H1 (cell line): ENCODE measurements at regions not wholly inside any gene's neighbourhood (a gene's known extent, or its start where the extent isn't known, plus 50 kb on each side); places are given as distances from the start of the nearest gene placed in this dataset.

Source experiments
- CTCF ChIA-PET: fragments of 300-600 bp; sonication (Branson Sonifier 250); formaldehyde crosslinking; loops from one replicate; lab custom pipeline; 2021; ENCODE audit not compliant: partially characterized antibody; lab: Charles Lee
- POLR2A ChIA-PET: fragments of 300-600 bp; sonication (Branson Sonifier 250); formaldehyde crosslinking; loops from one replicate; lab custom pipeline; 2021; ENCODE audit warnings: inconsistent platforms; ENCODE audit not compliant: partially characterized antibody; lab: Charles Lee
- DNase-seq, 2 experiments: peaks; one replicate each; pipeline versions ENCODE4 v3.0.0 to v3.0.0-alpha.2; 2010 to 2022; ENCODE audit warnings: low spot score in 2 of 2, low read depth in 1 of 2, mixed read lengths in 1 of 2
- FAIRE-seq: peaks from 2 replicates; lab custom pipeline; 2011; peaks lifted over from hg19 to GRCh38; lab: Jason Lieb, UNC
- H2AFZ ChIP-seq: 2 replicates; pipeline ENCODE4 v1.8.1; 2012; ENCODE audit warnings: low read length, inconsistent platforms
- H2AK5ac ChIP-seq: 2 replicates; pipeline ENCODE4 v1.6.1; 2013; ENCODE audit warnings: low read depth, low read length
- H2BK120ac ChIP-seq: replicated peaks from 2 replicates; pipeline ENCODE3; 2013; ENCODE audit warnings: low read depth, low read length, inconsistent platforms
- H2BK12ac ChIP-seq: 2 replicates; pipeline ENCODE4 v1.6.1; 2013; ENCODE audit warnings: low read depth, low read length
- H2BK15ac ChIP-seq: 2 replicates; pipeline ENCODE4 v1.6.1; 2013; ENCODE audit warnings: low read length
- H2BK20ac ChIP-seq: 2 replicates; pipeline ENCODE4 v1.6.1; 2013; ENCODE audit warnings: low read length
- H2BK5ac ChIP-seq: 2 replicates; pipeline ENCODE4 v1.6.1; 2013; ENCODE audit warnings: low read depth, low read length
- H3K14ac ChIP-seq: 2 replicates; pipeline ENCODE4 v1.6.1; 2013; ENCODE audit warnings: inconsistent platforms; ENCODE audit not compliant: insufficient read length
- H3K18ac ChIP-seq: 2 replicates; pipeline ENCODE4 v1.6.1; 2013; ENCODE audit warnings: low read length; ENCODE audit errors: extremely low read depth
- H3K23ac ChIP-seq: 2 replicates; pipeline ENCODE4 v1.6.1; 2013; ENCODE audit warnings: inconsistent platforms; ENCODE audit not compliant: insufficient read length
- H3K23me2 ChIP-seq: 2 replicates; pipeline ENCODE4 v1.6.1; 2013; ENCODE audit warnings: low read depth, low read length
- H3K27ac ChIP-seq: 2 replicates; pipeline ENCODE4 v1.6.1; 2011; ENCODE audit warnings: low read depth, low read length, inconsistent platforms
- H3K27me3 ChIP-seq, 4 experiments: replicated peaks in 1 of 4; 1 replicate in 1 of 4; 2 replicates in 3 of 4; pipeline versions ENCODE4 v1.6.1 to v1.8.1; 2011 to 2013; ENCODE audit warnings: low read length in 3 of 4, mild to moderate bottlenecking in 3 of 4, inconsistent platforms in 2 of 4, mixed read lengths in 2 of 4, moderate library complexity in 1 of 4; ENCODE audit not compliant: control insufficient read depth in 3 of 4, insufficient read depth in 3 of 4; ENCODE audit errors: extremely low read depth in 1 of 4
- H3K36me3 ChIP-seq, 4 experiments: 2 replicates each; pipeline versions ENCODE4 v1.6.1 to v1.8.1; 2011 to 2013; ENCODE audit warnings: mild to moderate bottlenecking in 4 of 4, low read length in 3 of 4, moderate library complexity in 2 of 4, control low read depth in 1 of 4, inconsistent platforms in 1 of 4; ENCODE audit not compliant: insufficient read depth in 4 of 4, control insufficient read depth in 2 of 4
- H3K4ac ChIP-seq: replicated peaks from 2 replicates; pipeline ENCODE3; 2013; ENCODE audit warnings: low read length, low read depth, mixed read lengths, inconsistent platforms; ENCODE audit not compliant: insufficient read length
- H3K4me1 ChIP-seq, 4 experiments: replicated peaks in 1 of 4; 1 replicate in 1 of 4; 2 replicates in 3 of 4; pipeline versions ENCODE4 v1.6.1 to v1.8.1; 2011 to 2013; ENCODE audit warnings: low read length in 3 of 4, inconsistent platforms in 2 of 4, mixed read lengths in 1 of 4; ENCODE audit not compliant: insufficient read depth in 4 of 4, control insufficient read depth in 3 of 4
- H3K4me2 ChIP-seq, 2 experiments: 2 replicates each; pipeline versions ENCODE4 v1.6.1 to v1.8.1; 2011 to 2013; ENCODE audit warnings: low read depth in 2 of 2, low read length in 2 of 2, control low read depth in 1 of 2, inconsistent platforms in 1 of 2, mild to moderate bottlenecking in 1 of 2; ENCODE audit not compliant: insufficient read depth in 1 of 2
- H3K4me3 ChIP-seq, 4 experiments: fragments of 200-600, 300-600 bp in 1 of 4; sonication (generic), shearing (Covaris generic), sonication (Bioruptor Twin) in 1 of 4; 2 replicates each; pipeline versions ENCODE4 v1.5.1 to v1.8.1; 2011 to 2016; ENCODE audit warnings: low read length in 4 of 4, low read depth in 3 of 4, control low read depth in 2 of 4, inconsistent platforms in 2 of 4, mild to moderate bottlenecking in 2 of 4, mixed read lengths in 1 of 4, moderate library complexity in 1 of 4; ENCODE audit not compliant: insufficient read depth in 2 of 4; ENCODE audit errors: extremely low read depth in 1 of 4
- H3K56ac ChIP-seq: replicated peaks from 2 replicates; pipeline ENCODE3; 2013; ENCODE audit warnings: low read depth, mild to moderate bottlenecking, mixed read lengths, low read length, inconsistent platforms; ENCODE audit not compliant: insufficient read length
- H3K79me1 ChIP-seq: 2 replicates; pipeline ENCODE4 v1.6.1; 2013; ENCODE audit warnings: low read depth, low read length, control low read depth
- H3K79me2 ChIP-seq, 2 experiments: 2 replicates each; pipeline versions ENCODE4 v1.6.1 to v1.8.1; 2012 to 2013; ENCODE audit warnings: low read length in 2 of 2, mild to moderate bottlenecking in 2 of 2, inconsistent platforms in 1 of 2; ENCODE audit not compliant: insufficient read depth in 2 of 2, control insufficient read depth in 1 of 2
- H3K9ac ChIP-seq, 4 experiments: replicated peaks in 1 of 4; 1 replicate in 1 of 4; 2 replicates in 3 of 4; pipeline versions ENCODE4 v1.6.1 to v1.8.1; 2011 to 2013; ENCODE audit warnings: low read depth in 3 of 4, low read length in 3 of 4, control low read depth in 2 of 4, mild to moderate bottlenecking in 2 of 4, moderate library complexity in 2 of 4, inconsistent platforms in 1 of 4; ENCODE audit errors: extremely low read depth in 1 of 4
- H3K9me3 ChIP-seq, 2 experiments: 2 replicates each; pipeline versions ENCODE4 v1.6.1 to v1.8.1; 2012 to 2013; ENCODE audit warnings: mild to moderate bottlenecking in 2 of 2, moderate library complexity in 2 of 2, control low read depth in 1 of 2, inconsistent platforms in 1 of 2, low read depth in 1 of 2, low read length in 1 of 2, mixed read lengths in 1 of 2; ENCODE audit not compliant: insufficient read depth in 2 of 2
- H4K20me1 ChIP-seq, 2 experiments: replicated peaks in 1 of 2; 2 replicates each; pipeline versions ENCODE3 to v1.8.1; 2011 to 2013; ENCODE audit warnings: inconsistent platforms in 2 of 2, low read length in 2 of 2, mild to moderate bottlenecking in 1 of 2; ENCODE audit not compliant: insufficient read depth in 2 of 2, control insufficient read depth in 1 of 2
- H4K5ac ChIP-seq: 2 replicates; pipeline ENCODE4 v1.6.1; 2013; ENCODE audit warnings: low read length, low read depth, mixed read lengths, inconsistent platforms; ENCODE audit not compliant: insufficient read length
- H4K8ac ChIP-seq: 2 replicates; pipeline ENCODE4 v1.8.0; 2013; ENCODE audit warnings: mild to moderate bottlenecking, moderate library complexity, low read length, inconsistent platforms; ENCODE audit not compliant: insufficient read depth; ENCODE audit errors: extremely low read depth
- H4K91ac ChIP-seq: replicated peaks from 2 replicates; pipeline ENCODE3; 2013; ENCODE audit warnings: low read length, mixed read lengths, inconsistent platforms; ENCODE audit not compliant: insufficient read length
- CHD7 ChIP-seq: fragments of 300-600 bp; sonication (generic); IDR thresholded peaks from 2 replicates; pipeline ENCODE4 v1.7.1; 2012; ENCODE audit warnings: low read length, moderate library complexity, mild to moderate bottlenecking, inconsistent platforms; ENCODE audit not compliant: insufficient replicate concordance
- WGBS, 2 experiments: shearing (Covaris generic) in 1 of 2; methylation state at CpG; one replicate each; pipeline versions ENCODE4 v1.1.6 to v1.1.7; 2013 to 2015; ENCODE audit warnings: low lambda C conversion rate in 2 of 2, mixed read lengths in 2 of 2, inconsistent platforms in 1 of 2, low coverage in 1 of 2, missing lambda C conversion rate in 1 of 2; ENCODE audit not compliant: insufficient replicate concordance in 2 of 2, insufficient coverage in 1 of 2, insufficient read length in 1 of 2; ENCODE audit errors: extremely low coverage in 1 of 2, missing lambda C conversion rate in 1 of 2; 5-methylcytosine and 5-hydroxymethylcytosine counted together

- no peak overlapping the region for H2BK15ac ChIP-seq
- no peak overlapping the region for H4K8ac ChIP-seq
- no peak overlapping the region for H4K91ac ChIP-seq
- H4K5ac ChIP-seq = no peak overlapping the region
- no peak overlapping the region for H2BK120ac ChIP-seq
- no peak overlapping the region for H3K14ac ChIP-seq
- POLR2A ChIA-PET = no interaction called here
- H3K36me3 ChIP-seq = no peaks in the 10 kb centered on the region
- H3K4ac ChIP-seq = no peak overlapping the region
- H3K9ac ChIP-seq = no peak overlapping the region
- H3K9me3 ChIP-seq = peaks cover under 1 to 7% of the 10 kb centered on the region in 2 experiments; a peak in 3 of 4 replicates
- no peak overlapping the region for H2BK5ac ChIP-seq
- no peak for DNase-seq
- 80% methylated on average over 1 of the region's 1 CpG; no CpG with 5 or more reads in 1 of the 2 experiments for WGBS, 2 experiments
- no peak overlapping the region for H3K23ac ChIP-seq
- no peaks in the 10 kb centered on the region for H3K79me2 ChIP-seq
- no peak overlapping the region for H3K27ac ChIP-seq
- no peak overlapping the region for H3K18ac ChIP-seq
- no peaks in the 10 kb centered on the region for H3K4me1 ChIP-seq
- no peak overlapping the region for H2AFZ ChIP-seq
- no peaks in the 10 kb centered on the region for H3K27me3 ChIP-seq
- no peak overlapping the region for H3K56ac ChIP-seq
- H3K79me1 ChIP-seq = no peaks in the 10 kb centered on the region
- no peak overlapping the region for H3K4me3 ChIP-seq
- no peak overlapping the region for H2BK20ac ChIP-seq
- no peaks in the 10 kb centered on the region for H3K23me2 ChIP-seq
- CTCF ChIA-PET = no interaction called here
- no peak overlapping the region for H2AK5ac ChIP-seq
- H3K4me2 ChIP-seq = no peak overlapping the region
- H4K20me1 ChIP-seq = no peaks in the 10 kb centered on the region
- FAIRE-seq = no peak
- H2BK12ac ChIP-seq = no peak overlapping the region
- TF ChIP-seq CHD7 = no peak
These were observed 370.7 kb downstream of the GJA1 start for GRCh38 chr6:121806116-121806515.
